BE2C (cell line): ENCODE measurements at regions not wholly inside any gene's neighbourhood (a gene's known extent, or its start where the extent isn't known, plus 50 kb on each side); places are given as distances from the start of the nearest gene placed in this dataset.
"Not testable (repeated sequence)": the region's sequence is repeated elsewhere in the genome, so short reads cannot be mapped to it uniquely, and the experiment has no call there.

ENCODE experiments used
- DNase-seq: peaks from one replicate; pipeline ENCODE4 v3.0.0-alpha.2; 2020
- H3K27me3 ChIP-seq: fragments of 250-450 bp; sonication (Bioruptor Pico); 2 replicates; pipeline ENCODE4 v1.5.1; 2020; ENCODE audit warnings: mild to moderate bottlenecking
- H3K36me3 ChIP-seq: fragments of 250-450 bp; sonication (Bioruptor Pico); 2 replicates; pipeline ENCODE4 v1.5.1; 2020; ENCODE audit warnings: mild to moderate bottlenecking
- H3K4me1 ChIP-seq: fragments of 250-450 bp; sonication (Bioruptor Pico); 2 replicates; pipeline ENCODE4 v1.5.1; 2020
- H3K4me3 ChIP-seq: 2 replicates; pipeline ENCODE4 v1.5.1; 2011; ENCODE audit warnings: low read depth, low read length
- H3K9me3 ChIP-seq: fragments of 250-450 bp; sonication (Bioruptor Pico); 2 replicates; pipeline ENCODE4 v1.5.1; 2020
- CTCF ChIP-seq: IDR thresholded peaks from 2 replicates; pipeline ENCODE4 v1.5.1; 2012; ENCODE audit warnings: mild to moderate bottlenecking, low read depth, low read length

GRCh38 chr3:102909904-102910303 is 475.1 kb downstream of the ZPLD1 start:
- Histone ChIP-seq H3K36me3 (no peaks in the 10 kb centered on the region), H3K4me3 (no peak overlapping the region), H3K4me1 (peaks cover 12% of the 10 kb centered on the region), H3K9me3 (no peaks in the 10 kb centered on the region), H3K27me3 (no peaks in the 10 kb centered on the region)
- no peak for TF ChIP-seq CTCF
- DNase-seq, result no peak

GRCh38 chr3:102916532-102916931 is 481.7 kb downstream of the ZPLD1 start:
- H3K4me1 ChIP-seq, result peaks cover 15% of the 10 kb centered on the region
- DNase-seq, result no peak
- TF ChIP-seq CTCF, result no peak
- no peaks in the 10 kb centered on the region for H3K36me3 ChIP-seq
- no peaks in the 10 kb centered on the region for H3K27me3 ChIP-seq
- no peak overlapping the region for H3K4me3 ChIP-seq
- H3K9me3 ChIP-seq, result no peaks in the 10 kb centered on the region

GRCh38 chr3:102926618-102927017 is 491.8 kb downstream of the ZPLD1 start:
- Histone ChIP-seq H3K4me1 (peaks cover 8% of the 10 kb centered on the region; the same call in 1 of the 2 replicates), H3K27me3 (no peaks in the 10 kb centered on the region), H3K9me3 (0 out of 2 replicates have a peak, but pooled peaks cover 2% of the 10 kb centered on the region), H3K4me3 (no peak overlapping the region), H3K36me3 (no peaks in the 10 kb centered on the region)
- TF ChIP-seq CTCF, result no peak
- no peak for DNase-seq

- Histone ChIP-seq H3K36me3 (no peaks in the 10 kb centered on the region), H3K9me3 (no peaks in the 10 kb centered on the region), H3K4me3 (no peak overlapping the region), H3K4me1 (peaks cover 8% of the 10 kb centered on the region; the same call in 1 of the 2 replicates), H3K27me3 (no peaks in the 10 kb centered on the region)
- TF ChIP-seq CTCF, result no peak
- no peak for DNase-seq
Observed at GRCh38 chr3:102933377-102933776, 498.6 kb downstream of the ZPLD1 start.

- TF ChIP-seq CTCF, result no peak
- Histone ChIP-seq H3K4me1 (no peaks in the 10 kb centered on the region), H3K27me3 (no peaks in the 10 kb centered on the region), H3K36me3 (no peaks in the 10 kb centered on the region), H3K4me3 (no peak overlapping the region), H3K9me3 (no peaks in the 10 kb centered on the region)
- DNase-seq, result no peak
Observed at GRCh38 chr3:102936511-102937045, 501.8 kb downstream of the ZPLD1 start.

GRCh38 chr3:102941786-102942185 is 507.0 kb downstream of the ZPLD1 start:
- H3K4me3 ChIP-seq, result no peak overlapping the region
- H3K4me1 ChIP-seq, result no peaks in the 10 kb centered on the region
- no peaks in the 10 kb centered on the region for H3K36me3 ChIP-seq
- no peaks in the 10 kb centered on the region for H3K27me3 ChIP-seq
- H3K9me3 ChIP-seq, result no peaks in the 10 kb centered on the region
- DNase-seq, result no peak
- no peak for TF ChIP-seq CTCF

GRCh38 chr3:102946445-102946844 is 511.6 kb downstream of the ZPLD1 start:
- not testable (repeated sequence) for H3K9me3 ChIP-seq, H3K36me3 ChIP-seq, H3K4me1 ChIP-seq, DNase-seq, H3K4me3 ChIP-seq, H3K27me3 ChIP-seq
